ENCODE measurements at regions not wholly inside any gene's neighbourhood (a gene's known extent, or its start where the extent isn't known, plus 50 kb on each side); places are given as distances from the start of the nearest gene placed in this dataset.

DNA sequence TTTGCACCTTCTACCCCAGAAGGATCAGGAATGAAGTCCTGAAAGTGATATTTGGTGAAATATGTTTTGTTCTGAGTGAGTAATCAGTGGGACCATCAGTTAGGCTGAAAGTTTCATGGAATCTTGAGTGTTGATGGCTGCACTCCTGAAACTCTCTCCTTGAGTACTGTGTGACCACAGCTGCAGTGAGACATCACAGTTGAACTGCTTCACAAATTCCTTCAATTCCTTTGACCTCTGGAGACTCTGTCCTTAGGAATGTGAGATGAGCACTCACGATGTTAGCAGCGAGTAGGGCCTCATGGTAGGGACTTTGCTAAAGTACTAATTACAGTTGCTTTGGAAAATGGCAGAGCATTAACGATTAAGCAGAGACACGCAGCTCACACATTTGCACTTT is 142.9 kb upstream of the SLC4A4 start:
- TF ChIP-seq, protein P1, sequence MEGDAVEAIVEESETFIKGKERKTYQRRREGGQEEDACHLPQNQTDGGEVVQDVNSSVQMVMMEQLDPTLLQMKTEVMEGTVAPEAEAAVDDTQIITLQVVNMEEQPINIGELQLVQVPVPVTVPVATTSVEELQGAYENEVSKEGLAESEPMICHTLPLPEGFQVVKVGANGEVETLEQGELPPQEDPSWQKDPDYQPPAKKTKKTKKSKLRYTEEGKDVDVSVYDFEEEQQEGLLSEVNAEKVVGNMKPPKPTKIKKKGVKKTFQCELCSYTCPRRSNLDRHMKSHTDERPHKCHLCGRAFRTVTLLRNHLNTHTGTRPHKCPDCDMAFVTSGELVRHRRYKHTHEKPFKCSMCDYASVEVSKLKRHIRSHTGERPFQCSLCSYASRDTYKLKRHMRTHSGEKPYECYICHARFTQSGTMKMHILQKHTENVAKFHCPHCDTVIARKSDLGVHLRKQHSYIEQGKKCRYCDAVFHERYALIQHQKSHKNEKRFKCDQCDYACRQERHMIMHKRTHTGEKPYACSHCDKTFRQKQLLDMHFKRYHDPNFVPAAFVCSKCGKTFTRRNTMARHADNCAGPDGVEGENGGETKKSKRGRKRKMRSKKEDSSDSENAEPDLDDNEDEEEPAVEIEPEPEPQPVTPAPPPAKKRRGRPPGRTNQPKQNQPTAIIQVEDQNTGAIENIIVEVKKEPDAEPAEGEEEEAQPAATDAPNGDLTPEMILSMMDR (conservative IDR thresholded peaks at IDR 0.05; ENCODE audit: low read length) = no peak
- TF ChIP-seq EZH2phosphoT487 (IDR thresholded peaks at IDR 0.05; ENCODE audit: borderline replicate concordance, low read depth, low read length) = no peak
